HUES6 (cell line): ENCODE measurements at regions not wholly inside any gene's neighbourhood (a gene's known extent, or its start where the extent isn't known, plus 50 kb on each side); places are given as distances from the start of the nearest gene placed in this dataset.

ENCODE experiments used
- H3K27ac ChIP-seq: 2 replicates; pipeline ENCODE4 v1.7.0; 2013; ENCODE audit warnings: low read depth, mild to moderate bottlenecking, low read length, inconsistent platforms
- H3K27me3 ChIP-seq: 2 replicates; pipeline ENCODE4 v1.6.1; 2013; ENCODE audit warnings: low read length; ENCODE audit not compliant: control insufficient read depth, insufficient read depth
- H3K36me3 ChIP-seq: 2 replicates; pipeline ENCODE4 v1.6.1; 2013; ENCODE audit warnings: low read length; ENCODE audit not compliant: control insufficient read depth, insufficient read depth
- H3K4me1 ChIP-seq: 2 replicates; pipeline ENCODE4 v1.6.1; 2013; ENCODE audit warnings: low read length; ENCODE audit not compliant: control insufficient read depth, insufficient read depth
- H3K4me3 ChIP-seq: 2 replicates; pipeline ENCODE4 v1.5.1; 2013; ENCODE audit warnings: low read depth, low read length
- H3K9ac ChIP-seq: one replicate; pipeline ENCODE4 v1.6.1; 2013; ENCODE audit warnings: mild to moderate bottlenecking, low read length
- H3K9me3 ChIP-seq: 2 replicates; pipeline ENCODE4 v1.6.1; 2013; ENCODE audit warnings: low read depth, low read length; ENCODE audit not compliant: control insufficient read depth, insufficient read depth

DNA sequence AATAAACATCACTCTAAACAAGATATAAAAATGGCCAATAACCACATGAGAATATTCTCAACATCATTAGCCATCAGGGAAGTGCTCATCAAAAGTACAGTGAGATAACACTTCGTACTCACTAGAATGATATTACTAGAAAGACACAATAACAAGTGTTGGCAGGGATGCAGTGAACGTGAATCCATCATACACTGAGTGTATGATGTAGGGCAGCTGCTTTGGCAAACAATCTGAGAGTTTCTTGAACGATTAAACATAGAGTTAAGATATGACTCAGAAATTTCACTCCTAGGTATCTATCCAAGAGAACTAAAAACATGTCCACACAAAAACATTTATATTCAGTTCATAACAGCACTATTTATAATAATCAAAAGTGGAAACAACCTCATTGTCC lies 368.9 kb downstream of the PID1 start:
- H3K4me1 ChIP-seq = no peaks in the 10 kb centered on the region
- no peak overlapping the region for H3K4me3 ChIP-seq
- H3K27ac ChIP-seq = no peak overlapping the region
- H3K36me3 ChIP-seq = no peaks in the 10 kb centered on the region
- no peaks in the 10 kb centered on the region for H3K27me3 ChIP-seq
- H3K9me3 ChIP-seq = peaks cover 6% of the 10 kb centered on the region; the same call in 1 of the 2 replicates
- H3K9ac ChIP-seq = no peak overlapping the region

DNA sequence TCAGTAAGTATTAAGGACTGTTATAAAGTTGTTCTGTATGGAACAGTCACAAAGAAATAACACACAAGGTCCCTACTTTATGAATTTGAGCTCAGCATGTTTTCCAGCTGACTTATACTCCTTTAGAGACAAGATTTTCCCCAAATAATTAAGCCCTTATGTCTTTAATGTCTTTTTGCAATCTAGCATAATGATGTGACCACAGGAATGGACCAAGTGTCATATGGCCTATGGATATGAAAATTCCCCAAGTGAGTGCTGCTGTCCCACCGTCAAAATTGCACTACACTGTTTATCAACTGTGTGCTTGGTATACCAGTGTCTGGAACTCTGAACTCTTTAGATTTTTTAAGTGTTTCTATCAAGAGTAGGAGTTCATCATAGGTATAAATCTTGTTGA lies 369.6 kb downstream of the PID1 start:
- Histone ChIP-seq H3K36me3 (no peaks in the 10 kb centered on the region), H3K27me3 (no peaks in the 10 kb centered on the region), H3K4me1 (no peaks in the 10 kb centered on the region), H3K9ac (no peak overlapping the region), H3K27ac (no peak overlapping the region), H3K4me3 (no peak overlapping the region), H3K9me3 (peaks cover 7% of the 10 kb centered on the region; the same call in 1 of the 2 replicates)

DNA sequence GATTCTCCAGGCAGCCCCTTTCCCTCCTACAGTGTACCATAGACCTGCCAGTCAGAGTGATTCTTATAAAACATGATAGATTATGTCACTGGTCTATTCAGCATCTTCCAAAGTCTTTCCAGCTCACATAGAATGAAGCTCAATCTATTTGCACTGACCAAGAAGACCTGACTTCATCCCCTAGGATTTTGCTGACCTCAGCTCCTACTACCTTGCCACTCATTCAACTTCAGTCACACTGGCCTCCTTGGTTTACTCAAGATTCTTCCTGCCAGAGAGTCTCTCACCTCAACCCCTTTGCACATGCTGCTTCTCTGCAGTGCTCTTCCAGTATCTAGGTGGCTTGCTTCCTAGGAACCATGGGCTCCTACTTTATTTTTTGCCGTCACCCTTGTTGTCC lies 392.9 kb downstream of the PID1 start:
- no peaks in the 10 kb centered on the region for H3K9me3 ChIP-seq
- H3K27ac ChIP-seq = no peak overlapping the region
- H3K36me3 ChIP-seq = no peaks in the 10 kb centered on the region
- no peak overlapping the region for H3K9ac ChIP-seq
- no peak overlapping the region for H3K4me3 ChIP-seq
- no peaks in the 10 kb centered on the region for H3K4me1 ChIP-seq
- no peaks in the 10 kb centered on the region for H3K27me3 ChIP-seq

DNA sequence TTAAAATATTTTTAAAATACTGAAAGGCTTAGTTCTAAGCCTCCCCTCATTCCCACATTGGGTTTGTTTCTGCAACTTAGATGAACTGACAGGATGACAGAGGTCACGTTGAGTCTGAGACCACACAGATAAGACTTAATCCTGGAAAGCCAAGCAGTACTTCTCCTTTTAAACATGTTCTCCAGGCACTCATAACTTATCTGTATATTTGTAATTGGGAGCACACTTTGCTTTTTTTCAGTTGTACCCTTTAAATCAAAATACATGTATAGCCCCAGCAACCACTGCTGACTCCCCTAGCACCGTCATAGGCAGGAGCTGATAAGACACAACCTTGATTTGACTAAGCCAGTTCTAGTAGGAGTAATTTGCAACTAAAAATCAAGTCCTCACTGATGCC lies 394.8 kb downstream of the PID1 start:
- Histone ChIP-seq H3K9me3 (no peaks in the 10 kb centered on the region), H3K9ac (no peak overlapping the region), H3K27ac (no peak overlapping the region), H3K36me3 (no peaks in the 10 kb centered on the region), H3K27me3 (no peaks in the 10 kb centered on the region), H3K4me3 (no peak overlapping the region), H3K4me1 (no peaks in the 10 kb centered on the region)

DNA sequence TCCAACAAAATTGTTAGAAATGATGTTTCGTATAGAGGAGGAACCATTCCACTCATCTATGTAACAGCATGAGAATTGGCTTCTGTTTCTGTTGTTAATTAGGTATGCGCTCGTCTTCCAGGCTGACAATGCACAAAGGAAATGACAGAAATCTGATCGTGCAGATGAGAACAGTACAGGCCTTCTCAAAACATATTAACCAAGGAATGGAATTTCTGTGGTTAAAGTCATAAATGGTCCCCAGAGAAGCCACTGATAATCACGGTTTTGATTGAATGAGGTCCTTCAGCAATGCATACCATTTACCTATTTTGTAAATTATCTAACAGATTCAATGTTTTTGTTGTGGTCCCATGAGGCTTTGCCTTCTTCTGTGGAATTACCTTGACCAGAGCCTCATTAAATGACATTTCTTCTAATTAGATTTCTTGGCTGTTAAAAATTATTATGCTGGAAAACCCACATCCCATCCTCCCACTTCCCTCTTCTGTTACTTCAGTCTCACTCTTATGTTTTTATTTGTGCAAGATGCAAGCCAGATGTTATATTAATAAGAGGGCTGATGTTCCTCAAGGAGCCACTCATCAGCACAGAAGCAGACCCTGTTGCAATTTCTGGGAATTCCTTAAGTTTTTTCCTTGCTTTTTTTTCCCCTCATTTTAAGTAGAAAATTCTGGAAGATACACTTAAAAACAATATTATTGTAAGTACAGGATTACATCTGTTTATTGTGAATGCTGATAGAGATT lies 395.8 kb downstream of the PID1 start:
- H3K27ac ChIP-seq = no peak overlapping the region
- H3K4me3 ChIP-seq = no peak overlapping the region
- no peaks in the 10 kb centered on the region for H3K4me1 ChIP-seq
- no peaks in the 10 kb centered on the region for H3K9me3 ChIP-seq
- no peaks in the 10 kb centered on the region for H3K36me3 ChIP-seq
- no peak overlapping the region for H3K9ac ChIP-seq
- H3K27me3 ChIP-seq = no peaks in the 10 kb centered on the region

DNA sequence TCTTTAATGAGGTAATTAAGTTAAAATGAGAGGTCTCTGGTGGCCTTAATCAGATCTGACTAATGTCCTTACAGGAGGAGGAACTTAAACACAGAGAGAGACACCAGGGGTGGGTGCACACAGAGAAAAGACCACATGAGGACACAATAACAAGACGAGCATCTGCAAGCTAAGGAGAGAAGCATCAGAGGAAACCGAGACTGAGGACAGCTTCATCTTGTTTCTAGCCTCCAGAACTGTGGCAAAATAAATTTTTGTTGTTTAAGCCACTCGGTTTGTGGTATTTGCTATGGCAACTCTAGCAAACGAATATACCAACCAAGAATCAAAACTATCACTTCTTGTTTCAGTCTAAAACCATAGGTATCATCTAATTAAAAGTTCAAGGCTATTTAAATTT lies 400.1 kb downstream of the PID1 start:
- peaks cover 6% of the 10 kb centered on the region for H3K4me1 ChIP-seq

DNA sequence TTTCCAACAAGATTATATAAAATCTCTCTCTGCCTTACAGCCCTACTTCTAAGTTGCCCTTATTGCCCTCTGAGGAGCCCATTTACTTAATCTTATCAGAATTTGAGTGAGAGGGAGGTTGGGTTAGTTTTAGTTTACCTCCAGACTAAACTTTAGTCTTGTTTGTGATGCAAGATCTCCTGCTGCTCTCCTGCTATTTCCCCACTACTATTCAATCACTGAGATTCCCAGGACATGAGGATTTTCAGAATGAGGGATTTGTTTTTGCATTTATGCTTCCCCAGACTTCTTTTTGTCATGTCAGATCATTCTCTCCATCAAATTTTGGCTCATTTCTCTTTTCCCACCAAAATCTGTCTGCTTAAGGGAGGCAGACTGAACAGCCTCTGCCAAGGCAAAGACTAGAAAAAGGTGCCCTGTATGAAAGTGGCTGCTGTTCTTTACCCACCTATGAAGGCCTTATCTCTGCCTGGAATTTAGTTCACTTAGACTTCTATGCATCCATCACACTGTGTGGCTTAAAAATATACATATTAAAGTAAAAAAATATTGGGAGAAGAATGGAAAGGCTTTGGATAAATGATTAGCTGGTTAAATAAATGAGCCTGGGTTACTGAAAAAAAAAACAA lies 401.3 kb downstream of the PID1 start:
- Histone ChIP-seq H3K9me3 (peaks cover 10% of the 10 kb centered on the region), H3K27ac (no peak overlapping the region), H3K36me3 (no peaks in the 10 kb centered on the region), H3K9ac (no peak overlapping the region), H3K4me1 (peaks cover 6% of the 10 kb centered on the region), H3K27me3 (no peaks in the 10 kb centered on the region), H3K4me3 (no peak overlapping the region)

More for the DNA sequence above, 400.1 kb downstream of the PID1 start:
- no peak overlapping the region for H3K4me3 ChIP-seq
- no peak overlapping the region for H3K27ac ChIP-seq
- H3K9me3 ChIP-seq = peaks cover 8% of the 10 kb centered on the region
- H3K9ac ChIP-seq = no peak overlapping the region
- no peaks in the 10 kb centered on the region for H3K27me3 ChIP-seq
- no peaks in the 10 kb centered on the region for H3K36me3 ChIP-seq

DNA sequence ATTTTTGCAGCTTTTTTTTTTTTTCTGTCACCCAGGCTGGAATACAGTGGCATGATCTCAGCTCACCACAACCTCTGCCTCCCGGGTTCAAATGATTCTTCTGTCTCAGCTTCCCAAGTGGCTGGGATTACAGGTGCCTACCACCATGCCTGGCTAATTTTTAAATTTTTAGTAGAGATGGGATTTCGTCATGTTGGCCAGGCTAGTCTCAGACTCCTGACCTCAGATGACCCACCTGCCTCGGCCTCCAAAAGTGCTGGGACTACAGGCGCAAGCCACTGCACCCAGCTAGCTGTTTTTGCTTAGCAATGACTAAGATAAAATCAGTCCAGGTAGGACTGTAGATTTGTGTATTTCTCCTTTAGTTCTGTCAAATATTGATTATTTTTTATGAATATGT lies 403.7 kb downstream of the PID1 start:
- Histone ChIP-seq H3K9ac (no peak overlapping the region), H3K36me3 (no peaks in the 10 kb centered on the region), H3K4me1 (peaks cover 6% of the 10 kb centered on the region), H3K4me3 (no peak overlapping the region), H3K27me3 (no peaks in the 10 kb centered on the region), H3K9me3 (peaks cover 10% of the 10 kb centered on the region), H3K27ac (no peak overlapping the region)

DNA sequence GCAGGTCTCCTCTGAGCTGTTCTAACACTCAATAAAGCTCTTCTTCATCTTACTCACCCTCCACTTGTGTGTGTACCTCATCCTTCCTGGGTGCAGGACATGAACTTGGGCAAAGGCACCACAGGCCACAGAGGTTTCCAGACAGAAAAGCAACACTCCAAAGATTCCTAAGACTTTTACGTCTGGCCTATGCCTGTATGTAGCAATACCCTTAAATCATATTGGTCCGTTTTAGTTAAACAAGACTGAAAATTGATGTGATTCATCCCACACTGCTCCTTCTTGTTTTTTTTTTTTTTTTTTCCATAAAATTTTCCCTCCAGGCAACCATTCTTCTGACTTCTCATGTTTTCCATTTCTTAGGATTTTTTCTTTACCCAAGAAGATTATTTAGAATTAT lies 404.3 kb downstream of the PID1 start:
- Histone ChIP-seq H3K9ac (no peak overlapping the region), H3K9me3 (peaks cover 10% of the 10 kb centered on the region), H3K27me3 (no peaks in the 10 kb centered on the region), H3K36me3 (no peaks in the 10 kb centered on the region), H3K4me1 (peaks cover 6% of the 10 kb centered on the region), H3K27ac (no peak overlapping the region), H3K4me3 (no peak overlapping the region)

DNA sequence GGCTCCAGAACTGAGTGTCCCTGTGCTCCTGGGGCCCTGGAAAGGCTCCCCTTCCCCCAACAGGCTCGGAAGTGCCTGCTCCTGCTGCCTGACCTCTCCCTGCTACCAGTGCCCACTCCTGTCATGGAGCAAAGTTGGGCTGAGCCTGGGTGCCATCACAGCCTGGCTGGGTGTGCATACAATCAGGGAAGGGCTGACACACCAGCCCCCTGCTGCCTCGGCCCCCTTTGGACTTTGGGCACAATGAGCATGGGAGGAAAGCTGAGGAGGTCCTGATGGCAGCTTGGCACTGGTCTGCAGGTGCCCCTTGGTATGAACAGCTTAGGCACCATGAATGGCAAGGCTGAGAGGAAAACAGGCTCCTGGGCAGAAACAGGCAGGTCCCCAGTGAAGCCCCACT lies 405.0 kb downstream of the PID1 start:
- H3K9ac ChIP-seq = no peak overlapping the region
- H3K27ac ChIP-seq = no peak overlapping the region
- H3K27me3 ChIP-seq = no peaks in the 10 kb centered on the region
- H3K4me1 ChIP-seq = peaks cover 6% of the 10 kb centered on the region
- peaks cover 10% of the 10 kb centered on the region for H3K9me3 ChIP-seq
- no peaks in the 10 kb centered on the region for H3K36me3 ChIP-seq
- no peak overlapping the region for H3K4me3 ChIP-seq

DNA sequence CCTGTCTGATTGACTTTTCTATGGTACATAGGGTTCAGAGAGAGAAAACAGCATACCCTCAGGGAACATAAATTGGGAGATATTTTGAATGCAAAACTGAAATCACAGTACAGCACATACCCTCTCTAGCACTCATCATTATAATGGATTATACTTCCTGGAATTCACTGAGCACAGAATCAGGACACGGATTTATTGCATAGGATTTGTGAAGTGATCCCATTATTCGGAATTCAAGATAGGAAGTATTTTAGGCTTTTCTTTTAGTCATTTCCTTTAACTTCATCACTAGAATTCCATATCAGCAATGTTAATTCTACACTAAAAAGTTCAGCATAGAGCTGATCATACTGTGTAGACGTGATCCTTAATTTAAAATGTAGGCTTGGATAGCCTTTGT lies 407.0 kb downstream of the PID1 start:
- Histone ChIP-seq H3K4me1 (no peaks in the 10 kb centered on the region; the same call in 1 of the 2 replicates), H3K36me3 (no peaks in the 10 kb centered on the region), H3K27ac (no peak overlapping the region), H3K9ac (no peak overlapping the region), H3K4me3 (no peak overlapping the region), H3K9me3 (peaks cover 10% of the 10 kb centered on the region), H3K27me3 (no peaks in the 10 kb centered on the region)
